ENCODE measurements at regions not wholly inside any gene's neighbourhood (a gene's known extent, or its start where the extent isn't known, plus 50 kb on each side); places are given as distances from the start of the nearest gene placed in this dataset.

DNA sequence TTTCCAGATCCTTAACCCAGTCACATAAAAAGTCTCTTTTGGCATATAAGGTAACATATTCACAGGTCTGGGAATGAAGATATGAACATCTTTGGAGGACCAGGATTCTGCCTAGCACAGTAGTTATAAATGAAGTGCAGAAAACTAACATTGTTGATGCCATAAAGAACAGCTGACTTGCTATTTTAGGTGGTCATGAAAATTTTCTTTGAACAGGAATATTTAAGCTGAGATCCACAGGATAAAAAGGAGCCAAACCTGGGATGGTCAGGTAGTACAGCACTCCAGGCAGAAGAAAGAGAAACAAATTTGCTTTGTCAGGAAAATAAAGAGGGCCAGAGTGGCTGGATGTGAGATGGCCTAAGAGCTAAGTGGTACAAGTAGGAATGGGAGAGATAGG lies 80.0 kb downstream of the CENPW start:
- no peak overlapping the region for H4K91ac ChIP-seq (ENCODE audit: low read length)
- H3K4ac ChIP-seq (ENCODE audit: low read depth in 1 of 2, low read length in 2 of 2), result no peak overlapping the region
- H3K4me3 ChIP-seq (ENCODE audit: insufficient read depth in 1 of 2, low read depth in 1 of 2, low read length in 2 of 2), result no peak overlapping the region
- H3K4me2 ChIP-seq (ENCODE audit: low read length, poor library complexity, severe bottlenecking), result no peak overlapping the region
- H3K18ac ChIP-seq (ENCODE audit: low read depth in 1 of 2, low read length in 2 of 2), result no peak overlapping the region
- H3K4me1 ChIP-seq (ENCODE audit: control insufficient read depth, insufficient read depth, low read depth, low read length), result no peaks in the 10 kb centered on the region
- H3K14ac ChIP-seq (ENCODE audit: low read length in 2 of 2), result no peak overlapping the region
- H3K27ac ChIP-seq (ENCODE audit: low read length, poor library complexity, severe bottlenecking), result no peak overlapping the region
- no peak overlapping the region for H2BK120ac ChIP-seq (ENCODE audit: low read depth, low read length)
- no peak overlapping the region for H2BK12ac ChIP-seq (ENCODE audit: low read length in 2 of 2)
- H3K79me1 ChIP-seq (replicated peaks; ENCODE audit: low read length, poor library complexity, severe bottlenecking), result no peaks in the 10 kb centered on the region
- H3K23ac ChIP-seq (ENCODE audit: low read length in 2 of 2), result no peak overlapping the region
- H2AFZ ChIP-seq (ENCODE audit: low read depth, low read length), result no peak overlapping the region
- H2BK15ac ChIP-seq (ENCODE audit: low read depth, poor library complexity, severe bottlenecking), result no peak overlapping the region
- no peak overlapping the region for H3K9ac ChIP-seq (ENCODE audit: low read length)
- H4K8ac ChIP-seq (ENCODE audit: low read length), result no peak overlapping the region
- H3K9me3 ChIP-seq (ENCODE audit: control insufficient read depth, low read length), result no peaks in the 10 kb centered on the region
- H3K36me3 ChIP-seq (ENCODE audit: control insufficient read depth in 1 of 2, insufficient read depth in 2 of 2, low read depth in 1 of 2, low read length in 2 of 2), result no peaks in the 10 kb centered on the region
- H2AK5ac ChIP-seq (ENCODE audit: low read length, severe bottlenecking), result no peak overlapping the region
- H2BK5ac ChIP-seq (ENCODE audit: low read depth, low read length, poor library complexity, severe bottlenecking), result no peak overlapping the region
- no peak for DNase-seq
- H3K27me3 ChIP-seq (ENCODE audit: control insufficient read depth in 1 of 2, insufficient read depth in 1 of 2, low read length in 2 of 2), result no peaks in the 10 kb centered on the region

DNA sequence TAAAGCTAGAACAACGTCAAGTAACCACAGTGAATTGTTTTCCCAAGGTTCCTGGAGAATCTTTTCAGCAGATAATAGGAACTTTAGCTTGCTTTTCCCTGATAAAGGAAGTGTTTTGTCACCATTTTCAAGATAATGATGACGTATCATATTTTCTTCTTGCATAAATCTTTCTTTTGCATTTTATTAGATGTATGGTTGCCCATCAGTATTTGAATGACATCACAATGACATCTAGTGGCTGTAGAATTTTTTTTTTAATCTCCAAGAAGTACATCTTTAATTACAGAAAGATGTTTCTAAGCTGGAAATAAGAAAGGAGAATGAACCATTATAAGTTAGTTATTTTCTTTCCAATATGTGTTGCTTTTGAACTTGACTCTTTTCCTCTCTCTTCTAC lies 83.0 kb downstream of the CENPW start:
- Histone ChIP-seq H3K36me3 (ENCODE audit: control insufficient read depth in 1 of 2, insufficient read depth in 2 of 2, low read depth in 1 of 2, low read length in 2 of 2) (no peaks in the 10 kb centered on the region), H3K27ac (ENCODE audit: low read length, poor library complexity, severe bottlenecking) (no peak overlapping the region), H4K91ac (ENCODE audit: low read length) (no peak overlapping the region), H2AFZ (ENCODE audit: low read depth, low read length) (no peak overlapping the region), H2BK12ac (ENCODE audit: low read length in 2 of 2) (no peak overlapping the region), H3K4me2 (ENCODE audit: low read length, poor library complexity, severe bottlenecking) (no peak overlapping the region), H3K27me3 (ENCODE audit: control insufficient read depth in 1 of 2, insufficient read depth in 1 of 2, low read length in 2 of 2) (no peaks in the 10 kb centered on the region), H2BK120ac (ENCODE audit: low read depth, low read length) (no peak overlapping the region), H3K9me3 (ENCODE audit: control insufficient read depth, low read length) (no peaks in the 10 kb centered on the region), H2BK15ac (ENCODE audit: low read depth, poor library complexity, severe bottlenecking) (no peak overlapping the region), H3K9ac (ENCODE audit: low read length) (no peak overlapping the region), H2AK5ac (ENCODE audit: low read length, severe bottlenecking) (no peak overlapping the region), H4K8ac (ENCODE audit: low read length) (no peak overlapping the region), H2BK5ac (ENCODE audit: low read depth, low read length, poor library complexity, severe bottlenecking) (no peak overlapping the region), H3K23ac (ENCODE audit: low read length in 2 of 2) (no peak overlapping the region), H3K18ac (ENCODE audit: low read depth in 1 of 2, low read length in 2 of 2) (no peak overlapping the region), H3K4me3 (ENCODE audit: insufficient read depth in 1 of 2, low read depth in 1 of 2, low read length in 2 of 2) (no peak overlapping the region), H3K79me1 (replicated peaks; ENCODE audit: low read length, poor library complexity, severe bottlenecking) (no peaks in the 10 kb centered on the region), H3K14ac (ENCODE audit: low read length in 2 of 2) (no peak overlapping the region), H3K4me1 (ENCODE audit: control insufficient read depth, insufficient read depth, low read depth, low read length) (no peaks in the 10 kb centered on the region), H3K4ac (ENCODE audit: low read depth in 1 of 2, low read length in 2 of 2) (no peak overlapping the region)
- no peak for DNase-seq
- WGBS, result 71% methylated on average over 1 of the region's 2 CpGs

DNA sequence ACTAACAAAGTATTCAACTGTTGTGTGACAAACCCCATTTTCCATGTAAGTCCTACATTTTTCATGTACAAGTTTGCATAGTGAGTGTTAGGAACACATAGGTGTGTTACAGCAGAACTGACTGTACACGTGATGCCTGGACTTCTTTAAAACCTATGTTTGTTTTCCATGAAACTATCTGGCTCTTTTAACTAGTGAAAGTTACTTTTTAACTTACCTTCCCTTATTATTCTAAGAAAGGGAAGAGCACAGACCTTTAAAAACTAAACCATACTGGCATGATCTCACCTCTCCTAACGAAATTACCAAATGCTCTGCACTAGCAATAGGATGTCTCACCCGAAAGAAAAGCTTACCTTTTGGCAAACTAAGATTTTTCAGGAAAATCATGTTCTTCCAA lies 87.8 kb downstream of the CENPW start:
- Histone ChIP-seq H2BK120ac (ENCODE audit: low read depth, low read length) (no peak overlapping the region), H3K14ac (ENCODE audit: low read length in 2 of 2) (no peak overlapping the region), H3K23ac (ENCODE audit: low read length in 2 of 2) (no peak overlapping the region), H3K9ac (ENCODE audit: low read length) (no peak overlapping the region), H2AFZ (ENCODE audit: low read depth, low read length) (no peak overlapping the region), H4K91ac (ENCODE audit: low read length) (no peak overlapping the region), H3K18ac (ENCODE audit: low read depth in 1 of 2, low read length in 2 of 2) (no peak overlapping the region), H2AK5ac (ENCODE audit: low read length, severe bottlenecking) (no peak overlapping the region), H3K79me1 (replicated peaks; ENCODE audit: low read length, poor library complexity, severe bottlenecking) (no peaks in the 10 kb centered on the region), H3K4me3 (ENCODE audit: insufficient read depth in 1 of 2, low read depth in 1 of 2, low read length in 2 of 2) (no peak overlapping the region), H3K36me3 (ENCODE audit: control insufficient read depth in 1 of 2, insufficient read depth in 2 of 2, low read depth in 1 of 2, low read length in 2 of 2) (no peaks in the 10 kb centered on the region), H3K4me1 (ENCODE audit: control insufficient read depth, insufficient read depth, low read depth, low read length) (no peaks in the 10 kb centered on the region), H3K4me2 (ENCODE audit: low read length, poor library complexity, severe bottlenecking) (no peak overlapping the region), H2BK12ac (ENCODE audit: low read length in 2 of 2) (no peak overlapping the region), H4K8ac (ENCODE audit: low read length) (no peak overlapping the region), H3K27ac (ENCODE audit: low read length, poor library complexity, severe bottlenecking) (no peak overlapping the region), H3K9me3 (ENCODE audit: control insufficient read depth, low read length) (no peaks in the 10 kb centered on the region), H3K4ac (ENCODE audit: low read depth in 1 of 2, low read length in 2 of 2) (no peak overlapping the region), H2BK15ac (ENCODE audit: low read depth, poor library complexity, severe bottlenecking) (no peak overlapping the region), H2BK5ac (ENCODE audit: low read depth, low read length, poor library complexity, severe bottlenecking) (no peak overlapping the region), H3K27me3 (ENCODE audit: control insufficient read depth in 1 of 2, insufficient read depth in 1 of 2, low read length in 2 of 2) (no peaks in the 10 kb centered on the region)
- no peak for DNase-seq
- WGBS, result 88% methylated on average over 3 of the region's 3 CpGs

DNA sequence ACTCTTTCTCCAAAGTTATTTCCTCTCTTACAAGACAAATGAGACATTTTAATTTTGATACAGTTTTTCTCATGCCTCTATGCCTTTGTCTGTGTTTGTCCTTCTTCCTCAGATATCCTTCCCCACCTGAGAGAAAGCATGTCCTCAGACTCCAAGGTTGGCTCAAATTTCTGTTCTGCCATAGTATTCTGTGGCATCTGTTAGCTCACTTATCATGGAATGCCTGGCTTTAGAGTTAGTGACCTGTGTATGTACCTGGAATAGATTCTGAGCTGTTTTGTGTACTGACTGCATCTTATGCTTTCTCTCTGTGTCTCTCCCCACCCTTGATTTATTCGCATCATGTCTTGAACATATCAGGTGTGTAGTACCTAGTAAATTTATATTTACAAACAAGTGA lies 90.0 kb downstream of the CENPW start:
- no peak overlapping the region for H2BK15ac ChIP-seq (ENCODE audit: low read depth, poor library complexity, severe bottlenecking)
- H2BK120ac ChIP-seq (ENCODE audit: low read depth, low read length), result no peak overlapping the region
- H3K4ac ChIP-seq (ENCODE audit: low read depth in 1 of 2, low read length in 2 of 2), result no peak overlapping the region
- H3K4me1 ChIP-seq (ENCODE audit: control insufficient read depth, insufficient read depth, low read depth, low read length), result no peaks in the 10 kb centered on the region
- H3K18ac ChIP-seq (ENCODE audit: low read depth in 1 of 2, low read length in 2 of 2), result no peak overlapping the region
- H3K9me3 ChIP-seq (ENCODE audit: control insufficient read depth, low read length), result no peaks in the 10 kb centered on the region
- H3K36me3 ChIP-seq (ENCODE audit: control insufficient read depth in 1 of 2, insufficient read depth in 2 of 2, low read depth in 1 of 2, low read length in 2 of 2), result no peaks in the 10 kb centered on the region
- H2AK5ac ChIP-seq (ENCODE audit: low read length, severe bottlenecking), result no peak overlapping the region
- no peak overlapping the region for H2AFZ ChIP-seq (ENCODE audit: low read depth, low read length)
- no peaks in the 10 kb centered on the region for H3K27me3 ChIP-seq (ENCODE audit: control insufficient read depth in 1 of 2, insufficient read depth in 1 of 2, low read length in 2 of 2)
- H3K14ac ChIP-seq (ENCODE audit: low read length in 2 of 2), result no peak overlapping the region
- DNase-seq, result no peak
- no CpG with 5 or more reads among the region's 1 CpG for WGBS
- H3K79me1 ChIP-seq (replicated peaks; ENCODE audit: low read length, poor library complexity, severe bottlenecking), result no peaks in the 10 kb centered on the region
- H4K91ac ChIP-seq (ENCODE audit: low read length), result no peak overlapping the region
- H2BK5ac ChIP-seq (ENCODE audit: low read depth, low read length, poor library complexity, severe bottlenecking), result no peak overlapping the region
- no peak overlapping the region for H3K27ac ChIP-seq (ENCODE audit: low read length, poor library complexity, severe bottlenecking)
- H3K23ac ChIP-seq (ENCODE audit: low read length in 2 of 2), result no peak overlapping the region
- H3K4me2 ChIP-seq (ENCODE audit: low read length, poor library complexity, severe bottlenecking), result no peak overlapping the region
- no peak overlapping the region for H4K8ac ChIP-seq (ENCODE audit: low read length)
- H3K9ac ChIP-seq (ENCODE audit: low read length), result no peak overlapping the region
- H2BK12ac ChIP-seq (ENCODE audit: low read length in 2 of 2), result no peak overlapping the region
- no peak overlapping the region for H3K4me3 ChIP-seq (ENCODE audit: insufficient read depth in 1 of 2, low read depth in 1 of 2, low read length in 2 of 2)

Measured in mesenchymal stem cell (in vitro differentiated cells and primary cell).